SK-N-MC (cell line): ENCODE measurements at regions not wholly inside any gene's neighbourhood (a gene's known extent, or its start where the extent isn't known, plus 50 kb on each side); places are given as distances from the start of the nearest gene placed in this dataset.
"Not testable (repeated sequence)": the region's sequence is repeated elsewhere in the genome, so short reads cannot be mapped to it uniquely, and the experiment has no call there.

Experiments
- DNase-seq: peaks from one replicate; pipeline ENCODE4 v3.0.0-alpha.2; 2011; ENCODE audit warnings: low read depth, low spot score
- H3K27ac ChIP-seq: fragments of 200-600 bp; sonication (generic); 2 replicates; pipeline ENCODE4 v1.5.1; 2016; ENCODE audit warnings: mixed run types
- H3K36me3 ChIP-seq: fragments of 200-600 bp; sonication (generic); 2 replicates; pipeline ENCODE4 v1.6.1; 2017; ENCODE audit warnings: antibody characterized with exemption, low read length, mixed read lengths; ENCODE audit not compliant: insufficient read depth
- H3K4me3 ChIP-seq: fragments of 200-600 bp; sonication (generic); 2 replicates; pipeline ENCODE4 v1.5.1; 2016
- H3K9ac ChIP-seq: fragments of 200-600 bp; sonication (generic); 2 replicates; pipeline ENCODE4 v1.8.0; 2017; ENCODE audit warnings: mixed run types, mixed read lengths; ENCODE audit not compliant: insufficient read length
- H3K9me3 ChIP-seq: fragments of 200-600 bp; sonication (generic); 2 replicates; pipeline ENCODE4 v1.6.1; 2017; ENCODE audit warnings: low read depth, mild to moderate bottlenecking, antibody characterized with exemption, low read length, moderate library complexity, mixed read lengths
- EZH2 ChIP-seq: fragments of 200-600 bp; sonication (generic); IDR thresholded peaks from one replicate; pipeline ENCODE4 v1.6.1; 2017; ENCODE audit warnings: antibody characterized with exemption
- FOXP2 ChIP-seq: optimal IDR thresholded peaks from 2 replicates; pipeline ENCODE3; 2011; ENCODE audit warnings: mild to moderate bottlenecking, moderate library complexity; ENCODE audit not compliant: insufficient read depth; ENCODE audit errors: extremely low read length, control extremely low read depth
- POLR2AphosphoS5 ChIP-seq: IDR thresholded peaks from 2 replicates; pipeline ENCODE4 v1.6.1; 2012; ENCODE audit warnings: mild to moderate bottlenecking, low read depth, low read length, borderline replicate concordance

DNA sequence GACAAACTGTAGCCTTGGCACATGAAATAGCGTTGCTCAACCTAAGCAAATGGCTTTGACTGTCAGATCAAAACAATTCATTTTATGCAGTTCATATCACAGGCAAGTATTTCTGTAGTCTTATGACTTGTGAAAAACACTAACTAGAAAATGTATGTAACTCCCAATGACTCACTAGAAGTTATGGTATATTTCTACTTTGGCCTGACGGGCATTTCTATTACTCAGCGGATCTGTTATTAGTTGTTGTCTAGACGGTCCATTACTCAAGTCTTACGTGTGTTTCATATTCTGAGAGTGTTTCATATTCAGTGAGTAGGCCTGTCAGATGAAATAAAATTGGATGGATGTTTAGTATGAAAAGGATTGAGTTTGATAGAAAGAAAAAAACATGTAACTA, 880.9 kb downstream of the PRIM2 start:
- no peaks in the 10 kb centered on the region for H3K36me3 ChIP-seq
- TF ChIP-seq EZH2: no peak
- no peak for TF ChIP-seq POLR2AphosphoS5
- TF ChIP-seq FOXP2: no peak
- H3K9me3 ChIP-seq: no peaks in the 10 kb centered on the region
- H3K27ac ChIP-seq: no peak overlapping the region
- H3K4me3 ChIP-seq: no peak overlapping the region
- DNase-seq: no peak
- no peak overlapping the region for H3K9ac ChIP-seq

DNA sequence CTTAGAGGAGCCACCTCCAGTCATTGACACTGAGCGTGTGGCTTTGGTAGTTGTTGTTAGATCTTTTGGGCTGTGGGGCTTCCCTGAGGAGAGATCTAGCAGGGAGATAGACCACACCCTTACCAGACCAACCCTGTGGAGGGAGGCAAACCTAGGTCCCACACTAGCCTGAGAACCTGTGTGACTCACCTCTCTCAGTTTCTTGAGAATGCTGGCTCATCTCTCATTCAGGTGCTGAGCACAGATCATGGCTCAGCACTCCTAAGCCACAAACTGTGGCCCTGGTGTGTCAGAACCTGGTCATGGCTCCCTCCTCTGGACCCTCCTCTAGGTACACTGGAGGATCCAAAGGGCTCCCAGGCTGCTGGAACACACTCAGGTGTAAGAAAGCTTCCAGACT, 919.7 kb downstream of the PRIM2 start:
- H3K36me3 ChIP-seq, H3K27ac ChIP-seq, H3K9me3 ChIP-seq, DNase-seq, H3K9ac ChIP-seq, H3K4me3 ChIP-seq: not testable (repeated sequence)

DNA sequence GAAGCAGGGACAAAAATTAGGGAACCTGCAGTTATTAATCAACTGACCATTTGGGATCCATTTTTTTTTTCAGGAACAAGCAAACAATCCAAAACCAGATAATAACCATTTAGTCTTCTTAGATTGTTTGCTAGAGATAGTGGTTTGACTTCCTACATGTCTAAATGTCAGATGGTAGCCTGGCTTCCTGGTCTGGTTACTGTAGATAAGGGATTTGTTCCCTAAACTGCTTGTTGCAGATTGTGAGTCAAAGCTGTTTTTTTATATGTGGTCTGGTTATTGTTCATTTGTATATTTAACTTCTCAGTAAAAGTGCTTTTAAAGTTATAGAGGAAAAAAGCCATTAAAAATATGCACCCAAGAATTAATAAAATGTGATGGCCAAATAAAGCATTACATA, 921.0 kb downstream of the PRIM2 start:
- not testable (repeated sequence) for DNase-seq, H3K36me3 ChIP-seq, H3K9ac ChIP-seq, H3K9me3 ChIP-seq, H3K27ac ChIP-seq, H3K4me3 ChIP-seq

GRCh38 chr6:58257625-58258024, 940.2 kb downstream of the PRIM2 start:
- H3K27ac ChIP-seq, H3K9me3 ChIP-seq, H3K4me3 ChIP-seq, H3K9ac ChIP-seq, H3K36me3 ChIP-seq, DNase-seq: not testable (repeated sequence)

DNA sequence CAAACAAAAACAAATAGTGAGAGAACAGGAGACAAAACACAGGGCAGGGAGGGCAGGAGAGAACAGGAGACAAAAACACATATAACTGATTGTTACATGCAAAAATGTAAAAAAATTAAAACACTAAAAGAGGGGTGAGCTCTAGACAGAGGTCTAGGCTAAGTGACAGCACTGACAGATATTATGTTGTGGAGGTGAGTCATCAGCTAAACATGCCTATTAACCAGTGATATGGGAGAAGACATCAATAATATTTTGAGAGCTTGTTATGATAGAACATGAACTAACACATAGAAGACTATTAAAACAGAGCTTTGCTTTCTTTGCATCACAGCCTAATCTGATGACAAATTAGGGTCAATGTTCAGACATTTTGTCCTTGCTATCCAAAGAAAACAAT, 972.7 kb downstream of the PRIM2 start:
- Histone ChIP-seq H3K4me3 (no peak overlapping the region), H3K27ac (no peak overlapping the region), H3K36me3 (no peaks in the 10 kb centered on the region), H3K9ac (no peak overlapping the region), H3K9me3 (no peaks in the 10 kb centered on the region)
- no peak for DNase-seq
- no peak for TF ChIP-seq POLR2AphosphoS5
- TF ChIP-seq FOXP2: no peak
- TF ChIP-seq EZH2: no peak

DNA sequence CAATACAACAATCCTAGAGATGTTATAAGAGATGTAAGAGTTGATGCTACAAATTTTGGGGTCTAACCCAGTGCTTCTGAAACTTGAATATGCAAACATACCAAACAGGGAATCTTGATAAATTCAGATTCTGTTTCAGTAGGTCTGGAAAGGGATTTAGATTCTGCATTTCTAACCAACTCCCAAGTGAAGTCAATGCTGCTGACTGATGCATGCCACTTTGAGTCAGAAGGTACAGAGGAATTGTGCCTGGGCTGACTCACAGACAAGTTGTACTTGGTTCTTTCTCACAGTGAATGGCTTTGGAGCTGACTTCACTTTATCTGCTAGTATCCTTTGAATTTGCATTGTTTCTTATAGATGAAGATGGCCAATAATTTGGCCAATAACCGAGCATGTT, 973.9 kb downstream of the PRIM2 start:
- not testable (repeated sequence) for H3K9ac ChIP-seq, H3K9me3 ChIP-seq, DNase-seq, H3K4me3 ChIP-seq, H3K36me3 ChIP-seq, H3K27ac ChIP-seq

DNA sequence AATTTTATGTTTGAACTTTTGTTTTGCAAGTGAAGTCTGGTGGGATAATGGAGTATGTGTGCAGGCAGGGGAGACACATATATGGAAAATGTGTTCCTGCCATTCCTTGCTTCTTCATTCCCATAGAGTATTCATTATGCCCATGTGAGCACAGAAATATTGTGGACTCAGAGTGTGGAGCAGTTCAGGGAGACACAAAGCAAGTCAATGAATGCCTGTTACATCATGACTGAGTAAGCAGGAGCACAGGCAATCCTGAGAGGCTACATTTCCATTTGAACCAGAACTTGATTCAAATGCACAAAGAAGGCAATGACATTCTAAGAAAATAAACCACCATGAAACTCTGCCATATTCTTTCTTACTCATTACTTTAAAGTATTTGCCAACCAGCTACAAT, 990.5 kb downstream of the PRIM2 start:
- H3K4me3 ChIP-seq, H3K27ac ChIP-seq, H3K9ac ChIP-seq, DNase-seq, H3K9me3 ChIP-seq, H3K36me3 ChIP-seq: not testable (repeated sequence)

- H3K4me3 ChIP-seq, H3K9ac ChIP-seq, H3K36me3 ChIP-seq, DNase-seq, H3K27ac ChIP-seq, H3K9me3 ChIP-seq: not testable (repeated sequence)
Measured at GRCh38 chr6:58332108-58332507, 1014.7 kb downstream of the PRIM2 start.

DNA sequence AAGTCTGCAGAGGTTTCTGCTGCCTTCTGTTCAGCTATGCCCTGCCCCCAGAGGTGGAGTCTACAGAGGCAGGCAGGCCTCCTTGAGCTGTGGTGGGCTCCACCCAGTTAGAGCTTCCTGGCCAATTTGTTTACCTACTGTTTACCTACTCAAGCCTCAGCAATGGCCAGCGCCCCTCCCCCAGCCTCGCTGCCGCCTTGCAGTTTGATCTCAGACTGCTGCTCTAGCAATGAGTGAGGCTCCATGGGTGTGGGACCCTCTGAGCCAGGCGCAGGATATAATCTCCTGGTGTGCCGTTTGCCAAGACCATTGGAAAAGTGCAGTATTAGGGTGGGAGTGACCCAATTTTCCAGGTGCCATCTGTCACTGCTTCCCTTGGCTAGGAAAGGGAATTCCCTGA, 1024.9 kb downstream of the PRIM2 start:
- not testable (repeated sequence) for H3K9me3 ChIP-seq, DNase-seq, H3K4me3 ChIP-seq, H3K36me3 ChIP-seq, H3K9ac ChIP-seq, H3K27ac ChIP-seq

GRCh38 chr6:58347534-58347933, 1030.1 kb downstream of the PRIM2 start:
- not testable (repeated sequence) for H3K9me3 ChIP-seq, H3K9ac ChIP-seq, H3K4me3 ChIP-seq, DNase-seq, H3K27ac ChIP-seq, H3K36me3 ChIP-seq

- H3K27ac ChIP-seq, H3K9ac ChIP-seq, DNase-seq, H3K4me3 ChIP-seq, H3K9me3 ChIP-seq, H3K36me3 ChIP-seq: not testable (repeated sequence)
Measured at GRCh38 chr6:58351619-58352018, 1034.2 kb downstream of the PRIM2 start.

DNA sequence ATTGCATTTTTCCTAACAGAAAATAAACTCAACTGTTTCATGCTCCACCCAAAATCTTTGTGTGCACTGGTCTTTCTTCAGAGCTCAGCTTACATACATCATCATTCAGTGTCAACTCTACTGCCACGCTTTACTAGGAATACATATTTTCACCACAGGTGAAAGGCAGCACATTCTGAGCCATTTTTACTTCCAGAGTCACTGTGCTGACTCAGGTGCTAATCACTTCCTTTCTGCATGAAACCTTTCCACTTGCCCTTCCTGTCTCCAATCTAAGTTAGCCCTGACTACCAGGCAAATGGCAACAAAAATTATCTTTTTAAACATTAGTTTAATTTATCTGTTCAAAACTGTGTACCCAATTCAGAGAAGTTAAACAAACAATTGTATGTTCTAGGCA, 1041.0 kb downstream of the PRIM2 start:
- not testable (repeated sequence) for DNase-seq, H3K4me3 ChIP-seq, H3K27ac ChIP-seq, H3K9me3 ChIP-seq, H3K36me3 ChIP-seq, H3K9ac ChIP-seq

DNA sequence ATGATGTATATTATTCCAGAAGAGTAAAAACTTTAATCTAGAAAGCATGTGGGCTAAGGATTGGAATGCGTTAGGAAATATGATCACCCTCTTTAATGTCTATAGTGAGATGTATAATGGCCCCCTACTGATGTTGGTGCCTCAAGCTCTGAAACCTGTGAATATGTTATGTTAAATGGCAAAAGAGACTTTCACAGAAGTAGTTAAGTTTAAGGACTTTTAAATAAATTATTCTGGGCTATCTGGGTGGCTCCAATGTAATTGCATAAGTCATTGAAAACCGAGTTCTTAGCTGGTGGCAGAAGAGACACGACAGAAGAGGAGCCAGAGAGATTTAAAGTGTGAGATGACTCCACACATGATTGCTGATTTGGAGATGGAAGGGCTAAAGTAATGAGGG, 1048.4 kb downstream of the PRIM2 start:
- not testable (repeated sequence) for H3K4me3 ChIP-seq, H3K27ac ChIP-seq, H3K9ac ChIP-seq, H3K36me3 ChIP-seq, H3K9me3 ChIP-seq
- DNase-seq: peak; percentile 66

DNA sequence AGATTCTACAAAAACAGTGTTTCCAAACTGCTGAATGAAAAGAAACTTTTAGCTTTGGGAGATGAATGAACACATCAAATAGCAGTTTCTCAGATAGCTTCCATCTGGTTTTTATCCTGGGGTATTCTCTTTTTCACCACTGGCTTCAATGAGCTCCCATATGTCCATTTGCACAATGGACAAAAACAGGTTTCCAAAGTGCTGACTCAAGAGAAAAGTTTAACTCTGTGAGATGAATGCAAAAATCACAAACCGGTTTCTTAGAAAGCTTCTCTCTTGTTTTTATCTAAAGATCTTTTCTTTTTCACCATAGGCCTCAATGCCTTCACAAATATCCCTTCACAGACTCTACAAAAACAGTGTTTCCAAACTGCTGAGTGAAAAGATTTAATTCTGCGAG, 1089.2 kb downstream of the PRIM2 start:
- not testable (repeated sequence) for H3K9me3 ChIP-seq, H3K9ac ChIP-seq, DNase-seq

More for the DNA sequence above, 1089.2 kb downstream of the PRIM2 start:
- not testable (repeated sequence) for H3K36me3 ChIP-seq, H3K27ac ChIP-seq, H3K4me3 ChIP-seq
